ENCODE measurements at regions not wholly inside any gene's neighbourhood (a gene's known extent, or its start where the extent isn't known, plus 50 kb on each side); places are given as distances from the start of the nearest gene placed in this dataset.

GRCh38 chr2:155382776-155383175, 684.3 kb downstream of the KCNJ3 start:
- TF ChIP-seq POLR2A (IDR thresholded peaks at IDR 0.05) (no peak), CTCF (IDR thresholded peaks at IDR 0.05) (no peak)

All from right lobe of liver (tissue), 4 donors.